Lung (tissue), 11 donors: ENCODE measurements at regions not wholly inside any gene's neighbourhood (a gene's known extent, or its start where the extent isn't known, plus 50 kb on each side); places are given as distances from the start of the nearest gene placed in this dataset.

ENCODE experiments used
- ATAC-seq: fragments of 200-7000 bp; cut with Tn5 transposase; one replicate; pipeline ENCODE4 v1.9.1; 2020; ENCODE audit warnings: moderate number of reproducible peaks; ENCODE audit not compliant: insufficient read depth, low FRiP score
- DNase-seq, 3 donors: peaks; one replicate each; pipeline ENCODE4 v3.0.0-alpha.2; 2013 to 2017
- H3K27ac ChIP-seq, 2 donors: one replicate each; pipeline ENCODE4 v1.5.1; 2013; ENCODE audit warnings: mild to moderate bottlenecking in 2 of 2, moderate library complexity in 2 of 2, control low read depth in 1 of 2, inconsistent platforms in 1 of 2, low read depth in 1 of 2, low read length in 1 of 2
- H3K27me3 ChIP-seq, 3 donors: one replicate each; pipeline ENCODE4 v1.5.1; 2013; ENCODE audit warnings: low read length in 2 of 3; ENCODE audit not compliant: control insufficient read depth in 3 of 3, insufficient read depth in 3 of 3
- H3K36me3 ChIP-seq, 4 donors: one replicate each; pipeline ENCODE4 v1.5.1; 2013; ENCODE audit warnings: low read length in 4 of 4, mild to moderate bottlenecking in 1 of 4, moderate library complexity in 1 of 4; ENCODE audit not compliant: control insufficient read depth in 4 of 4, insufficient read depth in 4 of 4
- H3K4me1 ChIP-seq, 5 donors: one replicate each; pipeline ENCODE4 v1.5.1; 2013; ENCODE audit warnings: low read length in 5 of 5, mild to moderate bottlenecking in 2 of 5, moderate library complexity in 1 of 5; ENCODE audit not compliant: control insufficient read depth in 5 of 5, insufficient read depth in 5 of 5
- H3K4me3 ChIP-seq: one replicate; pipeline ENCODE4 v1.5.1; 2013; ENCODE audit warnings: mild to moderate bottlenecking, control low read depth, moderate library complexity
- H3K9ac ChIP-seq, 2 donors: one replicate each; pipeline ENCODE4 v1.5.1; 2013; ENCODE audit warnings: low read length in 2 of 2, control low read depth in 1 of 2; ENCODE audit not compliant: insufficient read depth in 1 of 2
- H3K9me3 ChIP-seq, 4 donors: one replicate each; pipeline ENCODE4 v1.5.1; 2013; ENCODE audit warnings: low read length in 3 of 4, mild to moderate bottlenecking in 1 of 4, moderate library complexity in 1 of 4; ENCODE audit not compliant: control insufficient read depth in 4 of 4, insufficient read depth in 3 of 4
- CTCF ChIP-seq: IDR thresholded peaks from 2 replicates; pipeline ENCODE4 v1.5.1; 2012; ENCODE audit warnings: mild to moderate bottlenecking; ENCODE audit errors: control extremely low read depth, extremely low read depth
- WGBS, 2 donors: extraction: QIAGEN DNeasy Blood & Tissue Kit; methylation state at CpG; one replicate each; pipeline ENCODE4 v1.1.7; 2013; 5-methylcytosine and 5-hydroxymethylcytosine counted together
- donor health status: control.
- donor health status: control.
- donor health status: Bipolar disorder and iron deficiency.
- donor health status: healthy.
- donor health status: DM: yes; HTN: yes; CAD: no.

- Histone ChIP-seq H3K9me3 (peaks cover 0 to 5% (median 4%) of the 10 kb centered on the region in 4 donors), H3K4me1 (peaks cover 0 to 4% (median 0%) of the 10 kb centered on the region in 5 donors), H3K9ac (no peak overlapping the region), H3K27me3 (no peaks in the 10 kb centered on the region), H3K27ac (no peak overlapping the region), H3K4me3 (no peak overlapping the region), H3K36me3 (no peaks in the 10 kb centered on the region)
- DNase-seq, result no peak
- WGBS, 2 donors, result 91 to 98% methylated on average over 3 of the region's 3 CpGs
- ATAC-seq, result no peak
- no peak for TF ChIP-seq CTCF
These were observed 98.5 kb upstream of the ATL2 start for GRCh38 chr2:38475567-38475881.

GRCh38 chr2:38474715-38475566, 97.9 kb upstream of the ATL2 start:
- ATAC-seq (no peak), DNase-seq (no peak)
- H3K9me3 ChIP-seq, result no peaks in the 10 kb centered on the region
- no peaks in the 10 kb centered on the region for H3K27me3 ChIP-seq
- H3K36me3 ChIP-seq, result no peaks in the 10 kb centered on the region
- H3K4me3 ChIP-seq, result no peak overlapping the region
- peaks cover 0 to 4% (median 0%) of the 10 kb centered on the region in 5 donors for H3K4me1 ChIP-seq
- TF ChIP-seq CTCF, result no peak
- H3K9ac ChIP-seq, result no peak overlapping the region
- H3K27ac ChIP-seq, result no peak overlapping the region
- WGBS, 2 donors, result 77 to 85% methylated on average over 6 of the region's 6 CpGs

- Histone ChIP-seq H3K4me3 (no peak overlapping the region), H3K27me3 (no peaks in the 10 kb centered on the region), H3K27ac (no peak overlapping the region), H3K9me3 (no peaks in the 10 kb centered on the region), H3K36me3 (no peaks in the 10 kb centered on the region), H3K4me1 (peaks cover 0 to 4% (median 0%) of the 10 kb centered on the region in 5 donors), H3K9ac (no peak overlapping the region)
- no peak for TF ChIP-seq CTCF
- DNase-seq (no peak), ATAC-seq (no peak)
- 29 to 44% methylated on average over 3 of the region's 3 CpGs for WGBS, 2 donors
These were observed 97.0 kb upstream of the ATL2 start for GRCh38 chr2:38474021-38474456.
